HAP-1 (cell line): ENCODE measurements at regions not wholly inside any gene's neighbourhood (a gene's known extent, or its start where the extent isn't known, plus 50 kb on each side); places are given as distances from the start of the nearest gene placed in this dataset.

Experiments
- DNase-seq, 2 experiments: peaks; one replicate each; pipeline ENCODE4 v3.0.0-alpha.2; 2016 to 2020; ENCODE audit warnings: low spot score in 2 of 2
- H3K27me3 ChIP-seq: fragments of 250-450 bp; sonication (Bioruptor Pico); 2 replicates; pipeline ENCODE4 v1.5.1; 2020; ENCODE audit warnings: low read depth, mild to moderate bottlenecking, moderate library complexity
- H3K36me3 ChIP-seq: fragments of 250-450 bp; sonication (Bioruptor Pico); replicated peaks from 2 replicates; pipeline ENCODE4 v1.5.1; 2020; ENCODE audit warnings: mild to moderate bottlenecking
- H3K4me1 ChIP-seq: fragments of 250-450 bp; sonication (Bioruptor Pico); 2 replicates; pipeline ENCODE4 v1.5.1; 2020; ENCODE audit warnings: mild to moderate bottlenecking
- H3K4me3 ChIP-seq: fragments of 250-450 bp; sonication (Bioruptor Pico); 2 replicates; pipeline ENCODE4 v1.5.1; 2020; ENCODE audit warnings: mild to moderate bottlenecking, moderate library complexity
- H3K9me3 ChIP-seq: fragments of 250-450 bp; sonication (Bioruptor Pico); 2 replicates; pipeline ENCODE4 v1.5.1; 2020; ENCODE audit warnings: mild to moderate bottlenecking, moderate library complexity
- in situ Hi-C: fragments of 300-500 bp; cut with MboI; formaldehyde crosslinking; loops from 3 replicates; pipeline ENCODE4 v1.14.3; 2020; ENCODE audit warnings: low sequenced_read_pairs, inconsistent platforms, mixed read lengths

- no peaks in the 10 kb centered on the region for H3K36me3 ChIP-seq
- no peaks in the 10 kb centered on the region for H3K4me1 ChIP-seq
- no peak for DNase-seq
- H3K27me3 ChIP-seq, result no peaks in the 10 kb centered on the region
- no peaks in the 10 kb centered on the region for H3K9me3 ChIP-seq
- H3K4me3 ChIP-seq, result no peak overlapping the region
- in situ Hi-C loops, result no loop called here
Observed at GRCh38 chr5:23257656-23258055, 249.8 kb upstream of the PRDM9 start.

GRCh38 chr5:23253621-23254198 lies 253.7 kb upstream of the PRDM9 start:
- H3K27me3 ChIP-seq, result no peaks in the 10 kb centered on the region
- in situ Hi-C loops, result no loop called here
- H3K4me1 ChIP-seq, result no peaks in the 10 kb centered on the region

GRCh38 chr5:23242891-23243290 lies 264.5 kb upstream of the PRDM9 start:
- no peak for DNase-seq
- H3K36me3 ChIP-seq, result no peaks in the 10 kb centered on the region
- in situ Hi-C loops, result no loop called here
- H3K27me3 ChIP-seq, result no peaks in the 10 kb centered on the region
- H3K9me3 ChIP-seq, result no peaks in the 10 kb centered on the region
- H3K4me3 ChIP-seq, result no peak overlapping the region
- no peaks in the 10 kb centered on the region for H3K4me1 ChIP-seq

More at GRCh38 chr5:23253621-23254198, 253.7 kb upstream of the PRDM9 start:
- H3K36me3 ChIP-seq, result no peaks in the 10 kb centered on the region
- no peak for DNase-seq
- no peaks in the 10 kb centered on the region for H3K9me3 ChIP-seq
- H3K4me3 ChIP-seq, result no peak overlapping the region

- DNase-seq, result no peak
- H3K4me3 ChIP-seq, result no peak overlapping the region
- H3K27me3 ChIP-seq, result no peaks in the 10 kb centered on the region
- H3K4me1 ChIP-seq, result peaks cover 23% of the 10 kb centered on the region
- H3K36me3 ChIP-seq, result no peaks in the 10 kb centered on the region
- H3K9me3 ChIP-seq, result no peaks in the 10 kb centered on the region
- in situ Hi-C loops, result no loop called here
Observed at GRCh38 chr5:23235246-23235645, 272.2 kb upstream of the PRDM9 start.

- Histone ChIP-seq H3K27me3 (no peaks in the 10 kb centered on the region), H3K36me3 (no peaks in the 10 kb centered on the region), H3K4me1 (peaks cover 23% of the 10 kb centered on the region), H3K4me3 (no peak overlapping the region), H3K9me3 (no peaks in the 10 kb centered on the region)
- in situ Hi-C loops, result no loop called here
- DNase-seq, result peak; percentile 76 to 80
Observed at GRCh38 chr5:23234197-23234596, 273.2 kb upstream of the PRDM9 start.

GRCh38 chr5:23223846-23224245 lies 283.6 kb upstream of the PRDM9 start:
- no peaks in the 10 kb centered on the region for H3K9me3 ChIP-seq
- peaks cover 4% of the 10 kb centered on the region; the same call in 1 of the 2 replicates for H3K4me1 ChIP-seq
- H3K4me3 ChIP-seq, result no peak overlapping the region
- in situ Hi-C loops, result no loop called here
- no peaks in the 10 kb centered on the region for H3K36me3 ChIP-seq
- no peak for DNase-seq
- H3K27me3 ChIP-seq, result no peaks in the 10 kb centered on the region

GRCh38 chr5:23221831-23222230 lies 285.6 kb upstream of the PRDM9 start:
- no peaks in the 10 kb centered on the region for H3K27me3 ChIP-seq
- in situ Hi-C loops, result no loop called here
- DNase-seq, result no peak
- peaks cover 4% of the 10 kb centered on the region; the same call in 1 of the 2 replicates for H3K4me1 ChIP-seq
- H3K4me3 ChIP-seq, result no peak overlapping the region
- no peaks in the 10 kb centered on the region for H3K36me3 ChIP-seq
- no peaks in the 10 kb centered on the region for H3K9me3 ChIP-seq

- Histone ChIP-seq H3K4me3 (no peak overlapping the region), H3K27me3 (no peaks in the 10 kb centered on the region), H3K36me3 (no peaks in the 10 kb centered on the region), H3K4me1 (no peaks in the 10 kb centered on the region), H3K9me3 (no peaks in the 10 kb centered on the region)
- DNase-seq, result no peak
- in situ Hi-C loops, result no loop called here
Observed at GRCh38 chr5:23217159-23217558, 290.2 kb upstream of the PRDM9 start.

GRCh38 chr5:23216345-23216744 lies 291.1 kb upstream of the PRDM9 start:
- H3K4me3 ChIP-seq, result no peak overlapping the region
- no peaks in the 10 kb centered on the region for H3K36me3 ChIP-seq
- DNase-seq, result no peak
- in situ Hi-C loops, result no loop called here
- H3K9me3 ChIP-seq, result no peaks in the 10 kb centered on the region
- no peaks in the 10 kb centered on the region for H3K4me1 ChIP-seq
- no peaks in the 10 kb centered on the region for H3K27me3 ChIP-seq

GRCh38 chr5:23208959-23209431 lies 298.4 kb upstream of the PRDM9 start:
- no peak overlapping the region for H3K4me3 ChIP-seq
- no peaks in the 10 kb centered on the region for H3K36me3 ChIP-seq
- DNase-seq, result peak; percentile 67 to 89
- H3K9me3 ChIP-seq, result no peaks in the 10 kb centered on the region
- no peaks in the 10 kb centered on the region for H3K27me3 ChIP-seq
- in situ Hi-C loops, result no loop called here
- no peaks in the 10 kb centered on the region; the same call in 1 of the 2 replicates for H3K4me1 ChIP-seq

GRCh38 chr5:23204111-23204510 lies 303.3 kb upstream of the PRDM9 start:
- DNase-seq, result no peak
- no peaks in the 10 kb centered on the region for H3K27me3 ChIP-seq
- no peaks in the 10 kb centered on the region for H3K36me3 ChIP-seq
- no peak overlapping the region for H3K4me3 ChIP-seq
- H3K9me3 ChIP-seq, result no peaks in the 10 kb centered on the region
- no peaks in the 10 kb centered on the region; the same call in 1 of the 2 replicates for H3K4me1 ChIP-seq
- in situ Hi-C loops, result no loop called here

- Histone ChIP-seq H3K4me1 (no peaks in the 10 kb centered on the region), H3K36me3 (no peaks in the 10 kb centered on the region), H3K4me3 (no peak overlapping the region), H3K27me3 (no peaks in the 10 kb centered on the region), H3K9me3 (no peaks in the 10 kb centered on the region)
- DNase-seq, result no peak
- in situ Hi-C loops, result no loop called here
Observed at GRCh38 chr5:23169660-23170416, 316.7 kb upstream of the CDH12 start.

GRCh38 chr5:23164971-23165370 lies 311.8 kb upstream of the CDH12 start:
- H3K4me1 ChIP-seq, result no peaks in the 10 kb centered on the region
- DNase-seq, result no peak
- no peak overlapping the region for H3K4me3 ChIP-seq
- H3K9me3 ChIP-seq, result no peaks in the 10 kb centered on the region
- H3K27me3 ChIP-seq, result no peaks in the 10 kb centered on the region
- in situ Hi-C loops, result no loop called here
- no peaks in the 10 kb centered on the region for H3K36me3 ChIP-seq

GRCh38 chr5:23158179-23158578 lies 305.0 kb upstream of the CDH12 start:
- in situ Hi-C loops, result no loop called here
- Histone ChIP-seq H3K27me3 (no peaks in the 10 kb centered on the region), H3K9me3 (no peaks in the 10 kb centered on the region), H3K4me1 (no peaks in the 10 kb centered on the region), H3K36me3 (no peaks in the 10 kb centered on the region), H3K4me3 (no peak overlapping the region)
- DNase-seq, result no peak
